ENCODE measurements at regions not wholly inside any gene's neighbourhood (a gene's known extent, or its start where the extent isn't known, plus 50 kb on each side); places are given as distances from the start of the nearest gene placed in this dataset.

- ATAC-seq (ENCODE audit: low read depth): no peak
- no peaks in the 10 kb centered on the region for H3K4me1 Mint-ChIP-seq
- H4K20me1 ChIP-seq (ENCODE audit: control insufficient read depth, insufficient read depth, low read length, poor library complexity, severe bottlenecking): no peaks in the 10 kb centered on the region
- H3K27ac Mint-ChIP-seq: no peak overlapping the region
- no peak overlapping the region for H2AFZ ChIP-seq (ENCODE audit: insufficient read depth, low read depth, low read length, poor library complexity, severe bottlenecking)
- WGBS (ENCODE audit: insufficient coverage): no CpG with 5 or more reads among the region's 1 CpG
- H3K4me3 Mint-ChIP-seq: no peak overlapping the region
- no peak overlapping the region for H3K4me3 ChIP-seq (ENCODE audit: control extremely low read depth in 1 of 5, extremely low read depth in 1 of 5, insufficient read depth in 1 of 5, low read depth in 2 of 5, low read length in 4 of 5)
- peaks cover 0 to 6% (median 1%) of the 10 kb centered on the region in 3 donors for H3K9me3 ChIP-seq (ENCODE audit: control extremely low read depth in 1 of 3, control insufficient read depth in 2 of 3, insufficient read depth in 1 of 3, low read length in 2 of 3)
- no peak overlapping the region for H3K4me2 ChIP-seq (replicated peaks; ENCODE audit: low read depth, low read length, poor library complexity, severe bottlenecking)
- no peaks in the 10 kb centered on the region for H3K36me3 ChIP-seq (replicated peaks in 1 of 2; ENCODE audit: control extremely low read depth in 1 of 2, control insufficient read depth in 1 of 2, extremely low read depth in 1 of 2, insufficient read depth in 2 of 2, low read length in 1 of 2)
- no peaks in the 10 kb centered on the region for H3K4me1 ChIP-seq (ENCODE audit: control insufficient read depth in 2 of 2, insufficient read depth in 2 of 2, low read length in 2 of 2)
- H3K9ac ChIP-seq (ENCODE audit: low read length): no peak overlapping the region
- peaks cover 5% of the 10 kb centered on the region for H3K9me3 Mint-ChIP-seq (ENCODE audit: insufficient read depth)
- POLR2A ChIA-PET: no interaction called here
- peaks cover 15% of the 10 kb centered on the region for H3K27me3 Mint-ChIP-seq
- no peak overlapping the region for H3K27ac ChIP-seq (ENCODE audit: low read length in 2 of 2)
- DNase-seq: no peak
- intact Hi-C loops (cut with micrococcal nuclease): no loop called here
- no peaks in the 10 kb centered on the region for H3K79me2 ChIP-seq (ENCODE audit: control insufficient read depth, insufficient read depth, low read length)
- CTCF ChIA-PET: no interaction called here
- TF ChIP-seq EZH2 (IDR thresholded peaks at IDR 0.05; ENCODE audit: borderline replicate concordance, insufficient read depth, low read depth, low read length, poor library complexity, severe bottlenecking) (no peak), CTCF (IDR thresholded peaks at IDR 0.05) (no peak)
- no peaks in the 10 kb centered on the region for H3K27me3 ChIP-seq (replicated peaks in 1 of 4; ENCODE audit: control extremely low read depth in 1 of 4, control insufficient read depth in 3 of 4, insufficient read depth in 4 of 4, low read length in 3 of 4)
These were observed 134.9 kb downstream of the HMHB1 start for GRCh38 chr5:143946837-143947236.

GRCh38 chr5:143947313-143947712 lies 135.4 kb downstream of the HMHB1 start:
- no peaks in the 10 kb centered on the region for H4K20me1 ChIP-seq (ENCODE audit: control insufficient read depth, insufficient read depth, low read length, poor library complexity, severe bottlenecking)
- no peak overlapping the region for H3K27ac Mint-ChIP-seq
- no peaks in the 10 kb centered on the region for H3K4me1 ChIP-seq (ENCODE audit: control insufficient read depth in 2 of 2, insufficient read depth in 2 of 2, low read length in 2 of 2)
- peaks cover 15% of the 10 kb centered on the region for H3K27me3 Mint-ChIP-seq
- ChIA-PET POLR2A (no interaction called here), CTCF (no interaction called here)
- TF ChIP-seq EZH2 (IDR thresholded peaks at IDR 0.05; ENCODE audit: borderline replicate concordance, insufficient read depth, low read depth, low read length, poor library complexity, severe bottlenecking) (no peak), CTCF (IDR thresholded peaks at IDR 0.05) (no peak)
- H3K27me3 ChIP-seq (replicated peaks in 1 of 4; ENCODE audit: control extremely low read depth in 1 of 4, control insufficient read depth in 3 of 4, insufficient read depth in 4 of 4, low read length in 3 of 4): no peaks in the 10 kb centered on the region
- peaks cover 5% of the 10 kb centered on the region for H3K9me3 Mint-ChIP-seq (ENCODE audit: insufficient read depth)
- ATAC-seq (ENCODE audit: low read depth) (no peak), DNase-seq (no peak)
- H3K9ac ChIP-seq (ENCODE audit: low read length): no peak overlapping the region
- H3K79me2 ChIP-seq (ENCODE audit: control insufficient read depth, insufficient read depth, low read length): no peaks in the 10 kb centered on the region
- no peak overlapping the region for H3K4me3 ChIP-seq (ENCODE audit: control extremely low read depth in 1 of 5, extremely low read depth in 1 of 5, insufficient read depth in 1 of 5, low read depth in 2 of 5, low read length in 4 of 5)
- H3K9me3 ChIP-seq (ENCODE audit: control extremely low read depth in 1 of 3, control insufficient read depth in 2 of 3, insufficient read depth in 1 of 3, low read length in 2 of 3): peaks cover 0 to 6% (median 1%) of the 10 kb centered on the region in 3 donors
- no peak overlapping the region for H3K27ac ChIP-seq (ENCODE audit: low read length in 2 of 2)
- intact Hi-C loops (cut with micrococcal nuclease): no loop called here
- no peak overlapping the region for H3K4me2 ChIP-seq (replicated peaks; ENCODE audit: low read depth, low read length, poor library complexity, severe bottlenecking)
- no CpG with 5 or more reads among the region's 2 CpGs for WGBS (ENCODE audit: insufficient coverage)
- H2AFZ ChIP-seq (ENCODE audit: insufficient read depth, low read depth, low read length, poor library complexity, severe bottlenecking): no peak overlapping the region
- no peak overlapping the region for H3K4me3 Mint-ChIP-seq
- no peaks in the 10 kb centered on the region for H3K4me1 Mint-ChIP-seq
- H3K36me3 ChIP-seq (replicated peaks in 1 of 2; ENCODE audit: control extremely low read depth in 1 of 2, control insufficient read depth in 1 of 2, extremely low read depth in 1 of 2, insufficient read depth in 2 of 2, low read length in 1 of 2): no peaks in the 10 kb centered on the region
